HG03045 (cell line): ENCODE measurements at regions not wholly inside any gene's neighbourhood (a gene's known extent, or its start where the extent isn't known, plus 50 kb on each side); places are given as distances from the start of the nearest gene placed in this dataset.
"Not testable (repeated sequence)": the region's sequence is repeated elsewhere in the genome, so short reads cannot be mapped to it uniquely, and the experiment has no call there.

ENCODE experiments used
- ATAC-seq: cut with Tn5 transposase; IDR thresholded peaks from one replicate; pipeline ENCODE4 v1.9.1; 2021; ENCODE audit warnings: mild to moderate bottlenecking, moderate library complexity; ENCODE audit not compliant: unreplicated experiment

DNA sequence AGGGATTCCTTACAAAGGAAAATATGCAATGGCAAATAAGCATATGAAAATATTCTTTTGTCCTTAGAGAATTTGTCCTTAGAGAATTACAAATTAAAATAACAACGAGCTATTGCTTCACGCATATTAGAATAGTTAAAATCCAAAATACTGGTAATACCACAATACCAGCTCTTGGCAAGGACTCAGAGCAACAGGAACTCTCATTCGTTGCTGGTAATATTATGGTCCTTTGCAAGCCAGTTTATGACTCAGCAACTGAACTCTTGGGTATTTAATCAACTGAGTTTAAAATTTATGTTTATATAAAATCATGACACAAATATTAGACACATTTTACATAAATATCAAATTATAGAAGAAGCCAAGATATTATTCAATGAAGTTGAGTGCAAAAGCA is 1730.4 kb downstream of the SI start:
- ATAC-seq: no peak

DNA sequence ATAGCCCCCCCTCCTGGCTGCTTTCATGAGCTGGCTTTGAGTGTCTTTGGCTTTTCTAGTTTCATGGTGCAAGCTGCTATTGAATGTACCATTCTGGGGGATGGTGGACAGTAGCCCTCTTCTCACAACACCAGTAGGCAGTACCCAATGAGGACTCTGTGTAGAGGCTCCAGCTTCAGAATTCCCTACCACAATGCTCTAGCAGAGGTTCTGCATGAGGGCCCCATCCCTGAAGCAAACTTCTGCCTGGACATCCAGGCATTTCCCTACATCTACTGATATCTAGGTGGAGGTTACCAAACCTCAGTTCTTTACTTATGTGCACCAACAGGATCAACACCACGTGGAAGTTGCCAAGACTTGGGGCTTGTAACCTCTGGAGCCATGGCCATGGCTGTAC is 1742.9 kb downstream of the SI start:
- no peak for ATAC-seq

DNA sequence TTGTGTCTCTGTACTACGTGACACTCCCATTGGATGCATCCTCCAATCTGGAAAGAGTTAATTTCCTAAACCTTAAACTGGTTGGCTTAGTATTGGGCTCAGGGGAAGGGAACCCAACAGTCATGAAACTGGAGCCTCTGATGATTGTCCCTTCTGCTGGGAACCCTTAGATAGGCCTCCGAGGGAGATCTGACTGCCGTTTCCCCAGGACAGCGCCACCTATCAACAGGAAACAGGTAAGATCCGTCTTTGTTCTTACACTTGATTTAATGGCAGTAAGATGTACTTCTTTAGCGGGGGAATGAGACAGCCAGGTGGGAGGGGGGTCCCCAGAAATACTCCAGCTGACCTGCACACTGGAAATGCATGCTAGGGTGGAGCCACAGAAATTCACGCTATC is 1749.6 kb downstream of the SI start:
- ATAC-seq: no peak

- no peak for ATAC-seq
Measured at GRCh38 chr3:163327086-163327485, 1751.2 kb downstream of the SI start.

DNA sequence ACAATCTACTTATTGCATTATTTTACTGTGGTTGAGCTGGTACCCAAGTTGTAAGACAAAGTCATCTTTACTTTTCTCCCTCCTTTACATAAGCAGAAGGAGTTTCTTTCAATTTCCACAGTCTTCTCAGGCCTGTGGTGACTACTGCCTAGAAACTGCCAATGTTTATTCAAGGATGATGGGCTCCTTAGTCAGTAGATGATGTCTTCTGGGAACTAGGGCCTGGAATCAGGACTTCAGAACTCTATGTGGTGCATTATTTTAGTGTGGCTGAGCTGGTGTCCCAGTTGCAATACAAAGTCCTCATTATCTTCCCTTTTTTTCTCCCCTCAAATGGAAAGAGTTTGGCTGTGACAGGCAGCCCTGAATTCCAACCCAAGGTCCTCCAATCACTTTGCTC is 1762.5 kb downstream of the SI start:
- no peak for ATAC-seq

GRCh38 chr3:163306405-163306804 is 1771.9 kb downstream of the SI start:
- ATAC-seq: no peak

GRCh38 chr3:163273694-163274093 is 1777.1 kb downstream of the OTOL1 start:
- ATAC-seq: no peak

DNA sequence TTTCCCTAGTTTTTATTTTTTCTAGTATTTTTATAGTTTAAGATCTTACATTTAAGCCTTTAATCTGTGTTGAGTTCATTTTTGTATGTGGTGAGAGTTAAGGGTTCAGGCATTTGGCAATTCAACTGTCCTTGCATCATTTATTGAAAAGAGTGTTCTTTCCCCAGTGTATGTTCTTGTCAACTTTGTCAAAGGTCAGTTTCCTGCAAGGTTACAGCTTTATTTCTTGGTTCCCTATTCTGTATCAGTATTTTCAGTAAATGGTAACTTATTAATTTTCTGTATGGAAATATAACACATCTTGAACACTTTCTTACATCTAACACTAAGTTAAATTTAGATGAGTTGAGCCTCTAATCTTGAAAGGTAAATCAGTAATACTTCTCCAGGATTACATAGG is 1770.1 kb downstream of the OTOL1 start:
- ATAC-seq: no peak

- no peak for ATAC-seq
Measured at GRCh38 chr3:163261618-163262017, 1765.0 kb downstream of the OTOL1 start.

DNA sequence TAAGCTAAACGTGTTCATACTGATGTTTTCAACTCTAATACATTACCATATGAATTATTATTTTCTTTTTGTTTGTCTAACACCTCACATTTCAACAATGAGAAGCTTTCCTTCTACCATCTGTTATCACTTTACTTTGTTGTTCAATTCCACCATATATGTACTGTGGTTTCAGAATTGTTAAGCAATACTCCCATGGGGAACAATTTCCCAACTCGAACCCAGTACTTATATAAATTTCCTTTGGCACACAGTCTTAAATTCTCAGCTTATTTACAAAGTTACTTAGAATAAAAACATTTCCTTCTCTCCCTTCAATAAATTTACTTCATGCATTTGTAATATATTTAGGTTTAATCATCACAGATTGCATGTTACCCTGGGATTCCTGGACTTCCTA is 1764.4 kb downstream of the OTOL1 start:
- ATAC-seq: no peak

GRCh38 chr3:163218336-163218735 is 1721.7 kb downstream of the OTOL1 start:
- ATAC-seq: no peak

GRCh38 chr3:163213838-163214237 is 1717.2 kb downstream of the OTOL1 start:
- ATAC-seq: no peak

GRCh38 chr3:163196815-163197374 is 1700.3 kb downstream of the OTOL1 start:
- no peak for ATAC-seq

DNA sequence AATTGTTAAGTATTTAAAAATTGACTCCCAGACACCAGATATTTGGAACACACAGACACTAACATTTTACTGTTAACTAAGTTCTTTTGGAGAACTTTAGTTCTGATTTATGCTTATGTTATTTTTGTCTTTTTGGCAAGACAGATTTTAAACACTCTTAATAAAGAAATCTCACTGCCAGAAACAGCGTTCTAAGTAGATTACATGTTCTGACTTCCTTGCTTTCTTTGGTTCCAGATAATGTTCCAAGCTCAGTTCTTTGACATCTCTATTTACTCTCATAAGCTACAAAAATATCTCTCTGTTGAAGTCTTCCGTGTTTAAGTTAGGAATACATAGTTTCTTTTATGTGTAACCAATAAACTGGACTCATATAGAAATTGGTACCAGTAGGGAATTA is 1699.6 kb downstream of the OTOL1 start:
- no peak for ATAC-seq

GRCh38 chr3:163185721-163186350 is 1689.2 kb downstream of the OTOL1 start:
- ATAC-seq: no peak

DNA sequence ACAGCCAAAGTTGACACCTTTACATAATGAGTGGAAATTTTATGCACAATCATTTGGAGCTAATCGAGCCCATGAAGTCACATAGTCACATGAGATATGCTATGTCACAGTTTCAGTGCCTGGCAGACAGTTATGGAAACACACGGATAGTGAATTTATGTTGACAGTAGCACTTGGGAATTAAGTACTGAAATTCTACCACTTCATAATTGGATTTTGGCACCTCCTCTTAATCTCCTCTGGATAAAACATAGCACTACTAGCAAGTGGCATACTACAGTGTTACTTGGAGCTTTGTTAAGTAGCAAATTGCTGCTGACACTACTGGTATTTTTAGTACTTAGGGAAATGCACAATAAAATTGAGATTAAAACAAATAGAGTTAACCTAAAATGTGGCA is 1679.4 kb downstream of the OTOL1 start:
- no peak for ATAC-seq

- ATAC-seq: not testable (repeated sequence)
Measured at GRCh38 chr3:163172513-163172912, 1675.9 kb downstream of the OTOL1 start.

- ATAC-seq: no peak
Measured at GRCh38 chr3:163166197-163166596, 1669.6 kb downstream of the OTOL1 start.

DNA sequence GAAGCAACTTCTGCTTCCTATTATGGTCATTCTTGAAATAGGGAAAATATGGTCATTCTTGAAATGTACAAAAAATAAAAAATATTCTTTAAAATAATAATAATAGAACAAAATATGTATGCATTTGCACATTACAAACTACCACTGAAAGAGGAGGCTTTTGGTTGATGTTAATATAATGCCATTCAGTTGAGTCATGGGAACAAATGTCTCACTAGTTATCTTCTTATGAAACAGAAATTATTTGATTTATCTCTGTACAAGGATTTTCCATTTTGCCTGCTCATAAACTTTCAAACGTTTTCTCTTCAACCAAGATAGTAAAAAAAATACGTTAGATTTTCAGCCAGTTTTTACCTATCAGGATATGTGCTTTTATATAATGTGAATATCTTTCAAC is 1662.7 kb downstream of the OTOL1 start:
- ATAC-seq: no peak

DNA sequence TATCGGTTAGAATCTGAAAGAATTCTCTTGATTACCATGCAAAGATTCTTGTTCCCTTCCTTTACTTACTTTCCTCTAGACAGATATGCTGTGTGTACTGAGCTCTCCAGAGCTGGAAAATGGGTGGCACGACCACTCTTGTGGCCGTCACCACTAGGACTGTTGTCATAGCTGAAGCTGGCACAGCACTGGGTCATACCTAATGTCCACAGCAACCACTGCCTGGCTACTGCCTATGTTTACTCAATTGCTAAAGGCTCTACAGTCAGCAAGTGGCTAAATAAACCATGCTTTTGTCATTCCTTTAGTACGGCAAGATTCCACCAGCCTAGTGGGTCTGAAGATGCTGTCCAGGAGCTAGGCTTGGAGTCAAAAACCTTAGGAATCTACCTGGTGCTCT is 1643.0 kb downstream of the OTOL1 start:
- no peak for ATAC-seq

DNA sequence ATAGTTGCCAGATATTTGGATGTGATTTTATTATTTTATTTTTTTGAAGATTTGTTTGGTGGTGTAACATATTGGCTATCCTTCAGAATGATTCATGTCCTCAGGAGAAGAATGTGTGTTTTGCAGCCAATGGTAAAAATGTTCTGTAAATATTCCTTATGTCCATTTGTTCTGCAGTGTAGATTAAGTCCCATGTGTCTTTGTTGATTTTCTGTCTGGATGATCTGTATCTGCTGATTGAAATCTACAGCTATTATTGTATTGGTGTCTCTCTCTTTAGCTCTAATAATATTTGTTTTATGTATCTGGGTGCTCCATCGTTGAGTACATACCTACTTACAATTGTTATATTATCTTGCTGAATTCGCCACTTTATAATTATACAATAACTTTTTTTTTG is 1641.7 kb downstream of the OTOL1 start:
- no peak for ATAC-seq

DNA sequence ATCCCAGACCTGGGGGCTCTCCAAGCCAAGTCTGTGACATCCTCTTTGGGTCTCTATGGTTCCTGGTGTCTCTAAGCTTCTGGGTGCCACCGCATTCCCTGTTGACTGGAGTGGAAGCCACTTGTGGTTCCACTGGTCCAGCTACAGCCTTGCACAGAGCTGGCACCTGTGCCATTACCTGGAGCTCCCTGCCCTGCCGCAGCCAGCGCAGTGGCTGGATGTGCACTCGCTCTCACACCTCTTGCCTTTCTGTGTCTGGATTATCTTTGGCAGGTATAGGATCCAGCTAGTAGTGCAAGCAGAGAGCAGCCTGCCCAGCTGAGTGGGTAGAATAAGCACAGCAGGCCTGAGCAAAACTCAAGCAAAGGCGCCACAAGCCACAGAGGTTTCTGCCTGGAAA is 1635.5 kb downstream of the OTOL1 start:
- ATAC-seq: no peak

DNA sequence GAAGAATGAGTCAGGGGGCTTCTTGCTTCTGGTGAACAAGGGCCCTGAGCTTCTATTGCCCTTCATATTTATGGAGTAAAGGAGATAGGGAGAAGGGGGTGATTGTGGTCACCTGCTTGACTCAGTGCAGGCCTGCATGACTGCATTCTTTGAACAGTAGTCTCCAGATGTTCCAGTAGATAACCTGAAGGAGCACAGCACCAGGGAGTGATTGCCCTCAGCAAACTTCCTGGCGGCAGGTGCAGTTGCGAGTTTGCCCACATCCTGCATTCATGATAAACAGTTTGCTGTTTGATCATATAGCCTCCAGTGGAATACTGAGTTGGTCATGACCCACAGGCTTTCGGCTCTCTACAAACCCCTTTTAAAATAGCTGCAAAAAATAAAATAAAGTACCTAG is 1632.7 kb downstream of the OTOL1 start:
- no peak for ATAC-seq
